NK-92 treated with Interleukin-12 subunit alpha and Interleukin-12 subunit beta, amount 100 ng/mL, for 24 hours (cell line): ENCODE measurements at regions not wholly inside any gene's neighbourhood (a gene's known extent, or its start where the extent isn't known, plus 50 kb on each side); places are given as distances from the start of the nearest gene placed in this dataset.
A peak's percentile ranks its signal among the peaks of the same experiment; 100 is the strongest.
"Not testable (repeated sequence)": the region's sequence is repeated elsewhere in the genome, so short reads cannot be mapped to it uniquely, and the experiment has no call there.

Source experiments
- DNase-seq: peaks from one replicate; lab custom pipeline; 2025; lab: John Stamatoyannopoulos, UW

DNA sequence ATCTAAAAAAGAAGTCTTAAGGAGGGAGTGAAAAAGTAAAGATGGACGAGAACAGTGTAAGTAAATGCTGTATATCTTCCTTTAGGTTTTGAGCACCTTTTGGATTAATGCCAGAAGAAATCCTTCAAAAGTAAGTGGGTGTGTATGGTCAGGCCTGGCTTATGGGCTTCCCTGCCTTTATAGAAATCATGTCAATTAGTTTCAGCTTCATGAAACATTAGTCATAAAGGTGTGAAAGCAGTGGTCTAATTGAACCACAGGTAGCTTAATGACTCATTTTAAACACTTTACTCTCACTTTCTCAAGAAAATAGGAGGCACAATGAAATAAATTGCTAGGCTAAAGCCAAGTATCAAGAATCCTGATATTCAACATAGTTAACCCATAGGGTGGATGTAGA lies 467.4 kb upstream of the DPPA4 start:
- no peak for DNase-seq

- DNase-seq = peak; percentile 18
Measured at GRCh38 chr3:109806929-109807328, 469.6 kb upstream of the DPPA4 start.

DNA sequence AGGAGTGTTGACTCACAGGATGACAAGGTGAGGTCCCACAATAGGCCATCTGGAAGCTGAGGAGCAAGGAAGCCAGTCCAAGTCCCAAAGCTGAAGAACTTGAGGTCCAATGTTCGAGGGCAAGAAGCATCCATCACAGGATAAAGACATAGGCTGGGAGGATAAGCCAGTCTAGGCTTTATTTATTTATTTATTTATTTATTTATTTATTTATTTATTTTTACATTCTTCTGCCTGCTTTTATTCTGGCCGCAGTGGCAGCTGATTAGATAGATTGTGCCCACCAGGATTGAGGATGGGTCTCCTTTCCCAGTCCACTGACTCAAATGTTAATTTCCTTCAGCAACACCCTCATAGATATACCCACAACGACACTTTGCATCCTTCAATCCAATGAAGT lies 472.2 kb upstream of the DPPA4 start:
- no peak for DNase-seq

DNA sequence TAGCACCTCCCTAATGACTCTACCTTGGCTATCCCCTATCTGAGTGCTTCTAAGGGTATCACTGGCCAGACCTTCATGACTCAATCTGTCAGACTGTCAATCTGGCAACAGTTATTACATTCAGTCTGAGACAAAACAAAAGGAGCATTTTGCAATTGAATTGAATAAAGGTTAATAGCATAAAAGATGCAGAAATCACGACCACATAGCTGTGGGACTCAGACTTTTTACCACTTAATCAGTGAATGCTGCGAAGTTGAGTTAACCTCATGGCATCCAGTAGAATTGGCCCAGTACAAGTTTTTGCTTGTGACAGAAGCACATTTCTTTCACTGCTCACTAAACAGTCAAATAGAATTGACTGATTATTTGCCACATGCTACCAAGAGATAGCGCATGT lies 480.7 kb upstream of the DPPA4 start:
- no peak for DNase-seq

DNA sequence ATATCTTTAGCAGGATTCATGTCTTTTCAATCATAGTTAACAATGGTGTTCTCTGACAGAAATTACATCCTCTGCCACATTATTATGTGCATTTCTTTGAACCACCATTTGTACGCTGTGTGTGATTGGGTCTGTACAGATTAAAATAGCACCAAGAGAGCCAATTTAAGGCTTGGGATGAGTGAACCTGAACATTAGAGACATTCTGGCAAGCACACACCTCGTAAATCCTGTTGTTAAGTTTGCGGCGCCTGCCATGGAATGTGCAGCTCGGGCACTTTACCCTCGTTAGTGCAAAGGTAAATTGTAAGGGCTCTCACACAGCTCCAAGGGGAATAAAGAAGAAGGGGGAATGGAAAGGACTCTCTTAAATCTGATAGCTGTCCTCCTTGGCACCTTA lies 482.4 kb upstream of the DPPA4 start:
- no peak for DNase-seq

DNA sequence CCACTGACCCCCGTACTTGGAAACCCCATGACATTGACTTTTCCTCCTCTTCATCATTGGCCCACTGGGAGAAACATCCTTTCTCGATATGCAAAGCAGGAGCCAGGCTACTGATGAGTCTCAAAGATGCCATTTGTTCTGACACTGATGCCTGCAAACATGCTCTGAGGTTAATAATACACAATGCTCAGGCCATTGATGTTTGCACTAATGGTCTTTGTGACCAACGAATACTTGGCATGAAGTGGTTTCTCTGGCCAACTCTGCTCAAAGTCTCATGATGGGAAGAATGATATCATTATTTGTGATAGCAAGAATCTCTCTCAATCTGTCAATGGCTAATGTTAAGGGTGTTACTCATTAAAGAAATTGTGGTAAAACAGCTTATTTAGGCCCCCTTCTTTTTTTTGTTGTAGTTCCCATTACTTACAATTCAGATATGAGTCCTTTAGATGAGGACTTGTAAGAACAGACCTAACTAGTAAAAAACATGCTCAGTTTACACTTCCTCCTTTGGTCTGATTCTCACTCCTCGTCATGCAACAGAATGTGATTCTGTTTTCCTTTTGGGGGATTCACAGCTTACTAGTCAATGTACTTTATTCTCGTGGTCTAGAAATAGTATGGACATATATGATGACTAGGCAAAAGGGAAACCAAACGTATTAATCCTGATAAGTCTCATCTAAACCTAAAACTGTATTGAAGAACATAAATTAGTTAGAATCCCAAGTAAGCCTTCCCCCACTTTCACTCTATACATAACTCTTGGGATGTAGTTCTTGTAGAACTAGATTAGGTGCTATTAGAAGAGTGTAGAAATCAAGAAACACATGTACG lies 488.8 kb upstream of the DPPA4 start:
- no peak for DNase-seq

- DNase-seq = no peak
Measured at GRCh38 chr3:109831403-109831802, 494.1 kb upstream of the DPPA4 start.

DNA sequence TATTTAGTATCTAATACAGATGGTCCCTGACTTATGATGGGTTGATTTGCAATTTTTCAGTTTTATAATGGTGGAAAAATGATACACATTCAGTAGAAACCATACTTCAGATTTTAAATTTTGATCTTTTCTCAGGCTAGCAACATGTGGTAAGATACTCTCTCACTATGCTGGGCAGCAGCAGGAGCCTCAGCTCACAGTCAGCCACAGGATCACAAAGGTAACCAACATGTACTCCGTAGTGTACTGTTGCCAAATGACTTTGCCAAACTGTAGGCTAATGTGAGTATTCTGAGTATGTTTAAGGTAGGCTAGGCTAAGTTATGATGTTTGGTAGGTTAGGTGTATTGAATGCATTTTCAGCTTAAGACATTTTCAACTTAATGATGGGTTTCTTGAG lies 498.6 kb upstream of the DPPA4 start:
- DNase-seq = no peak

- no peak for DNase-seq
Measured at GRCh38 chr3:109851854-109852253, 514.5 kb upstream of the DPPA4 start.

DNA sequence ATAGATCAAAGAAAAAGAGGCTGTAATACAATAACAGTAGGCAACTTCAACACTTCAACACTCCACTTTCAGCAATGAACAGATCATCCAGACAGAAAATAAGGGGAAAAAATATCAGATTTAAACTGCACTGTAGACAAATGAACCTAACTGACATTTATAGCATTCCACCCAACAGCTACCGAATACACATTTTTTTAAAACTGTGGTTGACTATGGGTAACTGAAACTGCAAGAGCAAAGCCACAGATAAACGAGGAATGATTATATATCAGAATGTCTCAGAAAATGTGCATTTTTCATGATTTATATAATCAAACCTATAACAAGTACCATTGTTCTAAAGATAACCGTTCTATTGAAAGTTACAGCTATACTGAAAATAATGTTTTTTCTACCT lies 514.9 kb upstream of the DPPA4 start:
- no peak for DNase-seq

GRCh38 chr3:109853077-109853731 lies 515.9 kb upstream of the DPPA4 start:
- no peak for DNase-seq

GRCh38 chr3:109863701-109864100 lies 526.4 kb upstream of the DPPA4 start:
- DNase-seq = no peak

DNA sequence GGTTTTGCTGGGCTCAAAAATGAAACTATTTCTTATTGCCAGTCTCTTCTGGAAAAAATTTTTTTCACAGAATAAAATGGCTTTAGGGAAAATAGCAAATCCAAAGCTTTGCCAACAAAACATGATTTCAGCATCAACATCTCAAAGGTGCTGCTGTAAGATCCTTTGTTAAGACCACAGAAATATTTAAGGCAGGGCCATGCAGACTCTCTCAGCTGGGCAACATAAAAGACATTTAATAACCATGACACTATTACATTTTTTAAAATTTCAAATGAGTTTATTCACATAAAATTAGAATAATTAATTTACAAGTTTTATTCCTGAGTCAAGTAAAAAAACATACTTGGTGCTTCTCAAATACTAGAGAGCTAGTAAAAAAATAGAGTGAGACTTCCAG lies 527.1 kb upstream of the DPPA4 start:
- no peak for DNase-seq

DNA sequence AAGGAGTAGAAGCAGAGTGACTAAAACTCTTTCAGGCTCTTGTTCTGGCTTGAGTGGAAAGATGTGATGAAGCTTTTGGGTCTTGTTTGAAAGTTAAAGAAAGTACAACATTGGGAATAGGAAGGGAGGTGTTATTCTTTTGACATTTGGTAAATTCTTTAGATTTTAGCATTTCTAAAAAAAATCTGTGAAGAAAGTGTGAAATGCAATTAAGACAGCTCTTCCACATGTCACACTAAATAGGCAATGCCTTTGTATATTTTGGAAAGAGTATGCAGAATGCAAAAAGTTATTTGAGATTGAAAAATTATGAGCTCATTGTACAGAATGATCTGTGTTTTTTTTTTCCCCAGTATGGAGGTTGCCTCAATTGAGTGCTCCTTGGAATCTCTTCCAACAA lies 532.2 kb upstream of the DPPA4 start:
- DNase-seq = no peak

DNA sequence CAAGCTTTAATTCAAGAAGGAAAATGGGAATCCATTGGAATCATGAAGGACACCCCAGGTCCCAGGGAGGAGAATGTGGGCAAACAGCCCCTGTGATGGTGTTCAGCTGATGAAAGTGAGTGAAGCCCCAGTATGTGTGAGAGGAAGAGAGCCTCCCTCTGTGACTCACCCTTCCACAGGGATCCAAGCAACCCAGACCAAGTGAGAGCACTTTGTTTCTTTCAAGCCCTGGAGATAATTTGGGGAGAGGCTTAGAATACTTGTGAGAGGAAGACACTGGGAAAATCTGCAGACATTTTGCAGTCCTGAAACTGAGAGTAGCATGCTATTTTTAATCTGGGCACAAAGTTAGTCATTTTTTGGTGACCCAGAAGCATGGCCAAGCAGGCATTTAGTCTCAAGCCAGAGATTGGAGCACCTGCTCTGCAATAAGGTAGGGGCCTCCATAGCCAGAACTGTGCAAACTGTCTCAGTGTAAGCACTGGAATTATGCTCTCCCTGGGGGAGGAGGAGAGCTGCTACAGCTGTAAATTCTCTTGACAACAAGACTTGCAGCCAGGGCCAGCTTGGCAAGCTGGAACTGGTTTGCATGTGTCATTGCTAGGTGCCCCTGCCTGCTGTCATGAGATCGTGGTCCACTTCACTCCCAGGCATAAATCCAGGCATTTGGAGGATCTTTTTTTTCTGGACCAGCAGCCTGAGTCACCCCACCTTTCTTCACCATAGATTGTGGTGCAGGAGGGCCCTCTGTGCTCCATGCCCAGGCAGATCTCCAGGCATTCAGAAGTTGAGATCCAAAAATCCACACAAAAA lies 537.8 kb upstream of the DPPA4 start:
- no peak for DNase-seq

GRCh38 chr3:109877616-109878015 lies 540.3 kb upstream of the DPPA4 start:
- not testable (repeated sequence) for DNase-seq

DNA sequence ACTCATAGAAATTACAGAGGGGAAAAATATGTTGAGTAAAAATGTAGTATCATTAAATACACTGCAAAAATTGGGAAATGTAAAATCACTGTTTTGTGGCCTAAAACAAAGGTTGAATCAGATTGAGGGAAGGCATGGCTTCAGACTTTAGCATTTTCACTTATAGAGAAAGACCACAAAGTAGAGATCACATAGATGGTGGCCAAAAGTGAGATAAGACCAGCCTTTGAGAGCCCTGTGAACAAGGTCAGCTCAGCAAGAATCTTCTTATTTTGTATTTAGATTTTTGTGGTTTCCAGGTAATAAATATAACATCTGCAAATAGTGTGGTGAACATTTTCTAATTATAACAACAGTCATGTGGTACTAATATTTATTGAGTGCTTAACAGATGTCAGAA lies 544.8 kb upstream of the DPPA4 start:
- DNase-seq = no peak

DNA sequence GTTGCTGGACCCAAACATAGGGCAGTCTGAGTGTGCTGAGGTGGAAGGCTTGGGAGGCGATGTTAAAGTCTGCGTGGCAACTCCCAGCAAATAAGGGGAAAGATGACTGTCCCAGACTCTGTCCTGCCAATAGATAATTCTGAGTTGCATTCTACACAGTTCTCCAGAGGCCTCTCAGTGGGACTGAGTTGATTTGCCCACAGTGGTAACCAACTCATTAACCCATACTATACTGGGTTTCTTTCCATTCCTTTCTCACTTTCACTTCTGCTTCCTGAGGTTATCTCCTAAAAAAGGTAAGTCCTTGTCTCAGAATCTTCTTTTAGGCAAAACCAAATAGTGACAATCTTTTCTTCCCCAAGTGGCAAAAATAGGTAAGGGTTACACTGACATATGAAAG lies 549.9 kb upstream of the DPPA4 start:
- DNase-seq = no peak

GRCh38 chr3:109888026-109888425 lies 550.7 kb upstream of the DPPA4 start:
- no peak for DNase-seq

DNA sequence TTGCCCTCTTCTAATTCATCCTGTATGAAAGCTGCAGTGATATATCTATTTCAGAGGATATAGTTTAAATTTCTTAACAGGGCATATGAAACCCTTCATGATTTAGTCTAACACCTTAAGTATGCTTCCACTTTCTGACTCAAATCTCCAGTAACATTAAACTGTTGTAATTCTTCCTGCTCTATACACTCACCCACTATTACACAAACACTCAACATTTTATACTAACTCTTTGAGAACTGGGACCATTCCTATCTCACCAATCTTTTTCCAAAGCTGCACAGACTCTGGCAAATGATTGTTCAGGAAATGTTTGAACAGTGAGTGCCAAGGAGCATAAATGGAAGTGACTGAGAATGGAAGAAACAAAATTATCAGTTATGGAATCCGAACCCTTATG lies 560.4 kb upstream of the DPPA4 start:
- no peak for DNase-seq

DNA sequence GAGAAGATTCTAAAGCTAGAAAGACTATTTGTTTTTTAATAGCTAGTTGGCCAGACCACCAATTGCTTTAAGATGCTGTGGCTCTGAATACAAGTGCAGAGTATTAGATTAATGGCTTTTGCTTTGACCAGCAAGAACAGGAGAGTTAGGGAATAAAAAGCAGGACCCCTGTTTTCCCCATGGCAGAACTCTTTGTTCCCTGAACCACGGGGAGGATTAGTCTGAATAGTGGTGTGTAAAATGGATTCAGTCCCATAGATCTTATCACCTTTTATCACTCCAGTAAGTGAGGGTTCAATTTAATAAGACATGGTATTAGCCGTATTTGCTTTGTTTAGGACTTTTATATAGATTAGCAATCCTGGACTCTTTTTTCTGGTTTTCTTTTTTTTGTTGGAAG lies 562.6 kb upstream of the DPPA4 start:
- DNase-seq = no peak

GRCh38 chr3:109900783-109901182 lies 563.4 kb upstream of the DPPA4 start:
- no peak for DNase-seq

- DNase-seq = no peak
Measured at GRCh38 chr3:109902549-109902948, 565.2 kb upstream of the DPPA4 start.
